HUES64 (cell line): ENCODE measurements at regions not wholly inside any gene's neighbourhood (a gene's known extent, or its start where the extent isn't known, plus 50 kb on each side); places are given as distances from the start of the nearest gene placed in this dataset.
A peak's percentile ranks its signal among the peaks of the same experiment; 100 is the strongest.
"Not testable (repeated sequence)": the region's sequence is repeated elsewhere in the genome, so short reads cannot be mapped to it uniquely, and the experiment has no call there.

Experiments
- H3K27ac ChIP-seq: 2 replicates; pipeline ENCODE4 v1.7.0; 2013; ENCODE audit warnings: low read depth, low read length, inconsistent platforms
- H3K27me3 ChIP-seq: 2 replicates; pipeline ENCODE4 v1.6.1; 2013; ENCODE audit warnings: mild to moderate bottlenecking, low read length; ENCODE audit not compliant: insufficient read depth
- H3K36me3 ChIP-seq: 2 replicates; pipeline ENCODE4 v1.6.1; 2013; ENCODE audit warnings: mild to moderate bottlenecking, low read length; ENCODE audit not compliant: insufficient read depth
- H3K4me1 ChIP-seq: 2 replicates; pipeline ENCODE4 v1.6.1; 2013; ENCODE audit warnings: mild to moderate bottlenecking, low read length, moderate library complexity; ENCODE audit not compliant: insufficient read depth
- H3K4me3 ChIP-seq: 2 replicates; pipeline ENCODE4 v1.5.1; 2013; ENCODE audit warnings: mild to moderate bottlenecking, low read length, moderate library complexity
- H3K9ac ChIP-seq: 2 replicates; pipeline ENCODE4 v1.6.1; 2013; ENCODE audit warnings: mild to moderate bottlenecking, low read depth, low read length
- H3K9me3 ChIP-seq: 2 replicates; pipeline ENCODE4 v1.6.1; 2013; ENCODE audit warnings: low read depth, low read length; ENCODE audit not compliant: insufficient read depth
- WGBS: fragments of 150-250, 120-280 bp; methylation state at CpG from one replicate; pipeline ENCODE4 v1.1.7; 2013; ENCODE audit warnings: missing lambda C conversion rate; 5-methylcytosine and 5-hydroxymethylcytosine counted together

GRCh38 chr13:86357106-86357505, 557.9 kb upstream of the SLITRK6 start:
- Histone ChIP-seq H3K27me3 (no peaks in the 10 kb centered on the region), H3K4me3 (no peak overlapping the region), H3K27ac (no peak overlapping the region), H3K9ac (no peak overlapping the region), H3K4me1 (0 out of 2 replicates have a peak, but pooled peaks cover 3% of the 10 kb centered on the region), H3K9me3 (no peaks in the 10 kb centered on the region; the same call in 1 of the 2 replicates), H3K36me3 (no peaks in the 10 kb centered on the region)
- WGBS: 89% methylated on average over 1 of the region's 1 CpG

- H3K27ac ChIP-seq: peak overlapping the region; percentile 69
- not testable (repeated sequence) for H3K9me3 ChIP-seq
These were observed 564.5 kb upstream of the SLITRK6 start for GRCh38 chr13:86363749-86364148.

GRCh38 chr13:86368924-86369323, 569.7 kb upstream of the SLITRK6 start:
- Histone ChIP-seq H3K36me3 (no peaks in the 10 kb centered on the region), H3K9me3 (no peaks in the 10 kb centered on the region), H3K27me3 (no peaks in the 10 kb centered on the region), H3K27ac (no peak overlapping the region), H3K9ac (no peak overlapping the region), H3K4me1 (peaks cover 8% of the 10 kb centered on the region; the same call in 1 of the 2 replicates), H3K4me3 (no peak overlapping the region)
- WGBS: 96% methylated on average over 11 of the region's 12 CpGs

More at GRCh38 chr13:86363749-86364148, 564.5 kb upstream of the SLITRK6 start:
- not testable (repeated sequence) for H3K36me3 ChIP-seq, H3K4me3 ChIP-seq, H3K27me3 ChIP-seq, H3K4me1 ChIP-seq, H3K9ac ChIP-seq
- WGBS: 46% methylated on average over 5 of the region's 5 CpGs

GRCh38 chr13:86377451-86377850, 578.2 kb upstream of the SLITRK6 start:
- Histone ChIP-seq H3K36me3 (no peaks in the 10 kb centered on the region), H3K9me3 (no peaks in the 10 kb centered on the region), H3K27me3 (no peaks in the 10 kb centered on the region), H3K27ac (no peak overlapping the region), H3K4me3 (no peak overlapping the region), H3K9ac (no peak overlapping the region), H3K4me1 (no peaks in the 10 kb centered on the region)
- WGBS: 90% methylated on average over 2 of the region's 2 CpGs

GRCh38 chr13:86378628-86379027, 579.4 kb upstream of the SLITRK6 start:
- H3K36me3 ChIP-seq: no peaks in the 10 kb centered on the region
- WGBS: 96% methylated on average over 1 of the region's 2 CpGs
- H3K4me3 ChIP-seq: no peak overlapping the region
- H3K4me1 ChIP-seq: no peaks in the 10 kb centered on the region
- no peak overlapping the region for H3K9ac ChIP-seq
- H3K9me3 ChIP-seq: no peaks in the 10 kb centered on the region
- H3K27me3 ChIP-seq: no peaks in the 10 kb centered on the region
- H3K27ac ChIP-seq: no peak overlapping the region

- H3K36me3 ChIP-seq: no peaks in the 10 kb centered on the region
- no peaks in the 10 kb centered on the region for H3K4me1 ChIP-seq
- H3K27me3 ChIP-seq: no peaks in the 10 kb centered on the region
- H3K9me3 ChIP-seq: no peaks in the 10 kb centered on the region
- WGBS: 93% methylated on average over 4 of the region's 4 CpGs
- no peak overlapping the region for H3K9ac ChIP-seq
- H3K4me3 ChIP-seq: no peak overlapping the region
- H3K27ac ChIP-seq: no peak overlapping the region
These were observed 583.9 kb upstream of the SLITRK6 start for GRCh38 chr13:86383151-86383550.

GRCh38 chr13:86383561-86383960, 584.3 kb upstream of the SLITRK6 start:
- Histone ChIP-seq H3K4me1 (no peaks in the 10 kb centered on the region), H3K27me3 (no peaks in the 10 kb centered on the region), H3K27ac (no peak overlapping the region), H3K9ac (no peak overlapping the region), H3K4me3 (no peak overlapping the region), H3K9me3 (no peaks in the 10 kb centered on the region), H3K36me3 (no peaks in the 10 kb centered on the region)
- no CpG with 5 or more reads among the region's 2 CpGs for WGBS

GRCh38 chr13:86397635-86398034, 598.4 kb upstream of the SLITRK6 start:
- H3K9ac ChIP-seq: no peak overlapping the region
- no peak overlapping the region for H3K4me3 ChIP-seq
- no peaks in the 10 kb centered on the region for H3K27me3 ChIP-seq
- H3K9me3 ChIP-seq: no peaks in the 10 kb centered on the region
- H3K36me3 ChIP-seq: no peaks in the 10 kb centered on the region
- H3K27ac ChIP-seq: no peak overlapping the region
- no CpG with 5 or more reads among the region's 1 CpG for WGBS
- H3K4me1 ChIP-seq: no peaks in the 10 kb centered on the region; the same call in 1 of the 2 replicates

- H3K36me3 ChIP-seq: no peaks in the 10 kb centered on the region
- H3K9ac ChIP-seq: no peak overlapping the region
- H3K27ac ChIP-seq: no peak overlapping the region
- H3K4me1 ChIP-seq: no peaks in the 10 kb centered on the region; the same call in 1 of the 2 replicates
- H3K27me3 ChIP-seq: no peaks in the 10 kb centered on the region
- H3K4me3 ChIP-seq: no peak overlapping the region
- H3K9me3 ChIP-seq: no peaks in the 10 kb centered on the region
These were observed 600.4 kb upstream of the SLITRK6 start for GRCh38 chr13:86399572-86399971.

GRCh38 chr13:86402500-86402899, 603.3 kb upstream of the SLITRK6 start:
- Histone ChIP-seq H3K27me3 (no peaks in the 10 kb centered on the region), H3K36me3 (no peaks in the 10 kb centered on the region), H3K4me1 (no peaks in the 10 kb centered on the region; the same call in 1 of the 2 replicates), H3K9me3 (no peaks in the 10 kb centered on the region), H3K27ac (no peak overlapping the region), H3K9ac (no peak overlapping the region), H3K4me3 (no peak overlapping the region)
- WGBS: 65% methylated on average over 2 of the region's 3 CpGs

- H3K9me3 ChIP-seq: no peaks in the 10 kb centered on the region
- no peaks in the 10 kb centered on the region for H3K36me3 ChIP-seq
- H3K9ac ChIP-seq: no peak overlapping the region
- H3K4me1 ChIP-seq: no peaks in the 10 kb centered on the region; the same call in 1 of the 2 replicates
- H3K27ac ChIP-seq: no peak overlapping the region
- H3K27me3 ChIP-seq: no peaks in the 10 kb centered on the region
- no peak overlapping the region for H3K4me3 ChIP-seq
These were observed 604.0 kb upstream of the SLITRK6 start for GRCh38 chr13:86403181-86403580.
